GM13976 (cell line): ENCODE measurements at regions not wholly inside any gene's neighbourhood (a gene's known extent, or its start where the extent isn't known, plus 50 kb on each side); places are given as distances from the start of the nearest gene placed in this dataset.

Experiments
- DNase-seq: peaks from one replicate; pipeline ENCODE4 v3.0.0; 2012; ENCODE audit warnings: low spot score
- CTCF ChIP-seq: IDR thresholded peaks from 2 replicates; pipeline ENCODE4 v1.5.1; 2012; ENCODE audit warnings: borderline replicate concordance, mild to moderate bottlenecking; ENCODE audit not compliant: insufficient read depth; ENCODE audit errors: extremely low read depth, missing control alignments, control extremely low read depth
- in situ Hi-C: fragments of 300-500 bp; cut with MboI; formaldehyde crosslinking; loops from one replicate; pipeline ENCODE4 v1.12.0; 2022; ENCODE audit warnings: low sequenced_read_pairs, mixed read lengths, inconsistent platforms; ENCODE audit not compliant: unreplicated experiment

GRCh38 chr3:151974067-151974466, 100.6 kb downstream of the SUCNR1 start:
- DNase-seq = no peak
- in situ Hi-C loops = no loop called here
- no peak for TF ChIP-seq CTCF

GRCh38 chr3:151976211-151977050, 103.0 kb downstream of the SUCNR1 start:
- in situ Hi-C loops = no loop called here
- no peak for TF ChIP-seq CTCF
- DNase-seq = no peak

- TF ChIP-seq CTCF = no peak
- no peak for DNase-seq
- in situ Hi-C loops = no loop called here
Measured at GRCh38 chr3:151979906-151980305, 106.5 kb downstream of the SUCNR1 start.

- in situ Hi-C loops = no loop called here
- no peak for TF ChIP-seq CTCF
- DNase-seq = no peak
Measured at GRCh38 chr3:151983538-151983937, 110.1 kb downstream of the SUCNR1 start.

- in situ Hi-C loops = no loop called here
- no peak for TF ChIP-seq CTCF
- no peak for DNase-seq
Measured at GRCh38 chr3:151985787-151986430, 112.5 kb downstream of the SUCNR1 start.

GRCh38 chr3:151987893-151988292, 114.5 kb downstream of the SUCNR1 start:
- TF ChIP-seq CTCF = no peak
- in situ Hi-C loops = no loop called here

More at GRCh38 chr3:151987893-151988292, 114.5 kb downstream of the SUCNR1 start:
- DNase-seq = no peak
